GM21723 (cell line): ENCODE measurements at regions not wholly inside any gene's neighbourhood (a gene's known extent, or its start where the extent isn't known, plus 50 kb on each side); places are given as distances from the start of the nearest gene placed in this dataset.

Experiments used
- ATAC-seq: cut with Tn5 transposase; IDR thresholded peaks from one replicate; pipeline ENCODE4 v1.9.1; 2021; ENCODE audit warnings: mild to moderate bottlenecking, moderate library complexity; ENCODE audit not compliant: unreplicated experiment

- no peak for ATAC-seq
These were observed 101.5 kb upstream of the BOD1 start for GRCh38 chr5:173717959-173718358.

GRCh38 chr5:173718469-173718868 lies 102.0 kb upstream of the BOD1 start:
- no peak for ATAC-seq

- no peak for ATAC-seq
These were observed 103.3 kb upstream of the BOD1 start for GRCh38 chr5:173719731-173720082.

GRCh38 chr5:173720286-173720952 lies 104.0 kb upstream of the BOD1 start:
- no peak for ATAC-seq

GRCh38 chr5:173720953-173721600 lies 104.6 kb upstream of the BOD1 start:
- ATAC-seq, result no peak

GRCh38 chr5:173721601-173722232 lies 105.3 kb upstream of the BOD1 start:
- no peak for ATAC-seq

- ATAC-seq, result no peak
These were observed 110.6 kb upstream of the BOD1 start for GRCh38 chr5:173726846-173727557.

- no peak for ATAC-seq
These were observed 111.7 kb upstream of the BOD1 start for GRCh38 chr5:173727839-173728778.

- no peak for ATAC-seq
These were observed 112.8 kb upstream of the BOD1 start for GRCh38 chr5:173729079-173729765.

GRCh38 chr5:173730632-173731298 lies 114.3 kb upstream of the BOD1 start:
- ATAC-seq, result no peak

GRCh38 chr5:173733021-173733420 lies 116.6 kb upstream of the BOD1 start:
- no peak for ATAC-seq

GRCh38 chr5:173733425-173733824 lies 117.0 kb upstream of the BOD1 start:
- no peak for ATAC-seq

- no peak for ATAC-seq
These were observed 117.5 kb upstream of the BOD1 start for GRCh38 chr5:173733831-173734501.

- ATAC-seq, result no peak
These were observed 118.3 kb upstream of the BOD1 start for GRCh38 chr5:173734716-173735115.

GRCh38 chr5:173735184-173735583 lies 118.7 kb upstream of the BOD1 start:
- no peak for ATAC-seq

GRCh38 chr5:173735691-173736090 lies 119.2 kb upstream of the BOD1 start:
- no peak for ATAC-seq

- no peak for ATAC-seq
These were observed 119.9 kb upstream of the BOD1 start for GRCh38 chr5:173736374-173736773.

- peak; percentile 80 for ATAC-seq
These were observed 120.5 kb upstream of the BOD1 start for GRCh38 chr5:173736923-173737412.

GRCh38 chr5:173739741-173740140 lies 123.3 kb upstream of the BOD1 start:
- ATAC-seq, result no peak
